ENCODE measurements at regions not wholly inside any gene's neighbourhood (a gene's known extent, or its start where the extent isn't known, plus 50 kb on each side); places are given as distances from the start of the nearest gene placed in this dataset.

- CTCF ChIA-PET (ENCODE audit: low intra/inter-chr PET ratio, low total read pairs): no interaction called here
- POLR2A ChIA-PET: no interaction called here
- no peaks in the 10 kb centered on the region for H3K4me1 ChIP-seq (ENCODE audit: insufficient read depth, low read length)
- no TSS peak for BruUV-seq (replicated peaks)
- TF ChIP-seq PAX8 (CRISPR knock-in tag; IDR thresholded peaks at IDR 0.05; ENCODE audit: borderline replicate concordance): no peak
- TF ChIP-seq ZNF143 (CRISPR knock-in tag; IDR thresholded peaks at IDR 0.05): no peak
- TF ChIP-seq ZBTB7B (CRISPR knock-in tag; IDR thresholded peaks at IDR 0.05): no peak
- no peak for TF ChIP-seq ZNF230 (CRISPR knock-in tag; IDR thresholded peaks at IDR 0.05)
- TF ChIP-seq MIER2 (CRISPR knock-in tag; IDR thresholded peaks at IDR 0.05): no peak
- no peak for TF ChIP-seq REXO4 (CRISPR knock-in tag; IDR thresholded peaks at IDR 0.05; ENCODE audit: borderline replicate concordance)
- TF ChIP-seq RFX1 (IDR thresholded peaks at IDR 0.05): no peak
- no peak for TF ChIP-seq ZSCAN22 (CRISPR knock-in tag; IDR thresholded peaks at IDR 0.05)
- ATAC-seq: no peak
- H3K36me3 ChIP-seq (replicated peaks in 1 of 2; ENCODE audit: control insufficient read depth in 1 of 2, insufficient read depth in 2 of 2, low read length in 2 of 2): no peaks in the 10 kb centered on the region
- H2AFZ ChIP-seq (ENCODE audit: low read length): no peak overlapping the region
- H3K4me3 ChIP-seq (replicated peaks in 1 of 3; ENCODE audit: insufficient read depth in 1 of 3, low read depth in 2 of 3, low read length in 3 of 3): no peak overlapping the region
- in situ Hi-C loops (cut with HindIII; ENCODE audit: extremely low pct_ligation_motif_present, low pct_unique_long_range_greater_than_20kb) (no loop called here), intact Hi-C loops (cut with micrococcal nuclease; ENCODE audit: unreplicated experiment) (no loop called here)
- no peak for FAIRE-seq
- no peaks in the 10 kb centered on the region for H3K9me3 ChIP-seq (ENCODE audit: low read length)
- no peaks in the 10 kb centered on the region for H3K79me2 ChIP-seq (ENCODE audit: insufficient read depth, low read length)
- DNase-seq (ENCODE audit: low spot score): no peak
- H3K27ac ChIP-seq (ENCODE audit: extremely low read length, insufficient read depth, low read length): no peak overlapping the region
- H3K27me3 ChIP-seq (ENCODE audit: control insufficient read depth in 1 of 2, insufficient read depth in 2 of 2, low read length in 2 of 2): no peaks in the 10 kb centered on the region; a peak in 1 of 5 replicates
- H4K20me1 ChIP-seq (ENCODE audit: insufficient read depth, low read length): no peaks in the 10 kb centered on the region
- no peak overlapping the region for H3K4me2 ChIP-seq (ENCODE audit: low read depth, low read length)
- 0% methylated on average over 2 of the region's 2 CpGs for WGBS (ENCODE audit: low lambda C conversion rate)
- no peak overlapping the region for H3K9ac ChIP-seq (ENCODE audit: insufficient read depth, low read depth, low read length)
These were observed 545.8 kb downstream of the SOX6 start for GRCh38 chr11:15810525-15810924.

GRCh38 chr11:15815246-15816195, 540.8 kb downstream of the SOX6 start:
- Histone ChIP-seq H3K4me2 (ENCODE audit: low read depth, low read length) (no peak overlapping the region), H3K4me3 (replicated peaks in 1 of 3; ENCODE audit: insufficient read depth in 1 of 3, low read depth in 2 of 3, low read length in 3 of 3) (no peak overlapping the region), H4K20me1 (ENCODE audit: insufficient read depth, low read length) (no peaks in the 10 kb centered on the region), H3K27ac (ENCODE audit: extremely low read length, insufficient read depth, low read length) (no peak overlapping the region), H3K27me3 (ENCODE audit: control insufficient read depth in 1 of 2, insufficient read depth in 2 of 2, low read length in 2 of 2) (no peaks in the 10 kb centered on the region), H3K79me2 (ENCODE audit: insufficient read depth, low read length) (no peaks in the 10 kb centered on the region), H3K9me3 (ENCODE audit: low read length) (no peaks in the 10 kb centered on the region), H3K36me3 (replicated peaks in 1 of 2; ENCODE audit: control insufficient read depth in 1 of 2, insufficient read depth in 2 of 2, low read length in 2 of 2) (no peaks in the 10 kb centered on the region), H3K4me1 (ENCODE audit: insufficient read depth, low read length) (no peaks in the 10 kb centered on the region), H2AFZ (ENCODE audit: low read length) (no peak overlapping the region), H3K9ac (ENCODE audit: insufficient read depth, low read depth, low read length) (no peak overlapping the region)
- 20% methylated on average over 4 of the region's 4 CpGs for WGBS (ENCODE audit: low lambda C conversion rate)
- ATAC-seq (no peak), FAIRE-seq (no peak), DNase-seq (ENCODE audit: low spot score) (no peak)
- BruUV-seq (replicated peaks): no TSS peak
- intact Hi-C loops (cut with micrococcal nuclease; ENCODE audit: unreplicated experiment): no loop called here
- POLR2A ChIA-PET: no interaction called here
- CTCF ChIA-PET (ENCODE audit: low intra/inter-chr PET ratio, low total read pairs): no interaction called here
- in situ Hi-C loops (cut with HindIII; ENCODE audit: extremely low pct_ligation_motif_present, low pct_unique_long_range_greater_than_20kb): no loop called here
- TF ChIP-seq SNAI1 (CRISPR knock-in tag; IDR thresholded peaks at IDR 0.05; ENCODE audit: borderline replicate concordance): no peak
- no peak for TF ChIP-seq ZNF124 (CRISPR knock-in tag; IDR thresholded peaks at IDR 0.05)
- no peak for TF ChIP-seq BRD4 (CRISPR knock-in tag; IDR thresholded peaks at IDR 0.05)
- TF ChIP-seq ZBTB44 (CRISPR knock-in tag; IDR thresholded peaks at IDR 0.05): no peak
- no peak for TF ChIP-seq ZNF616 (CRISPR knock-in tag; IDR thresholded peaks at IDR 0.05; ENCODE audit: low read depth)
- TF ChIP-seq SOX13 (IDR thresholded peaks at IDR 0.05): no peak
- TF ChIP-seq SOX13 (CRISPR knock-in tag; conservative IDR thresholded peaks at IDR 0.05 in 1 of 2, IDR thresholded peaks at IDR 0.05 in 1 of 2): no peak
- TF ChIP-seq ZSCAN20 (CRISPR knock-in tag; IDR thresholded peaks at IDR 0.05; ENCODE audit: borderline replicate concordance): no peak
- no peak for TF ChIP-seq ZNF446 (CRISPR knock-in tag; IDR thresholded peaks at IDR 0.05)
